NCI-H748 treated with DMSO at 0.1 percent for 48 hours (cell line): ENCODE measurements at regions not wholly inside any gene's neighbourhood (a gene's known extent, or its start where the extent isn't known, plus 50 kb on each side); places are given as distances from the start of the nearest gene placed in this dataset.

ENCODE experiments used
- DNase-seq: peaks from one replicate; lab custom pipeline; 2025; lab: John Stamatoyannopoulos, UW

- no peak for DNase-seq
Measured at GRCh38 chr9:86764221-86764624, 183.1 kb downstream of the GAS1 start.

DNA sequence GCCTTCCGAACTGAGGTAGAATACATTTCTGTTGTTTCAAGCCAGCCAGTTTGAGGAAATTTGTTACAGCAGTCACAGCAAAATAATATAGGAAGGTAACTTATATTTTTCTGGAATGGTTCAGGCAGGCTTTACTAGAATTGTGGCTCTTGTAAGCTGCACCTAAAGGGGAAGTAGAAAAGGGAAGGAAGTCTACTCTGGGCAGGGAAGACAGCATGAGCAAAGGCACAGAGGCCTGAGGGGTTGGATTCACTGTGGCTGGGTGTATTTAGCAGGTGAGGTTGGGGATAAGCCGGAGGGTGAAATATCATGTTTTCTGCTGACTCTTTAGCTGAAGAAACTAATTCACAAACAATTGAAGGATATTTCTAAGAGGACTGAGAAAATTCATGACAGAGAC is 183.5 kb downstream of the GAS1 start:
- DNase-seq = no peak

- no peak for DNase-seq
Measured at GRCh38 chr9:86757382-86757720, 190.0 kb downstream of the GAS1 start.

DNA sequence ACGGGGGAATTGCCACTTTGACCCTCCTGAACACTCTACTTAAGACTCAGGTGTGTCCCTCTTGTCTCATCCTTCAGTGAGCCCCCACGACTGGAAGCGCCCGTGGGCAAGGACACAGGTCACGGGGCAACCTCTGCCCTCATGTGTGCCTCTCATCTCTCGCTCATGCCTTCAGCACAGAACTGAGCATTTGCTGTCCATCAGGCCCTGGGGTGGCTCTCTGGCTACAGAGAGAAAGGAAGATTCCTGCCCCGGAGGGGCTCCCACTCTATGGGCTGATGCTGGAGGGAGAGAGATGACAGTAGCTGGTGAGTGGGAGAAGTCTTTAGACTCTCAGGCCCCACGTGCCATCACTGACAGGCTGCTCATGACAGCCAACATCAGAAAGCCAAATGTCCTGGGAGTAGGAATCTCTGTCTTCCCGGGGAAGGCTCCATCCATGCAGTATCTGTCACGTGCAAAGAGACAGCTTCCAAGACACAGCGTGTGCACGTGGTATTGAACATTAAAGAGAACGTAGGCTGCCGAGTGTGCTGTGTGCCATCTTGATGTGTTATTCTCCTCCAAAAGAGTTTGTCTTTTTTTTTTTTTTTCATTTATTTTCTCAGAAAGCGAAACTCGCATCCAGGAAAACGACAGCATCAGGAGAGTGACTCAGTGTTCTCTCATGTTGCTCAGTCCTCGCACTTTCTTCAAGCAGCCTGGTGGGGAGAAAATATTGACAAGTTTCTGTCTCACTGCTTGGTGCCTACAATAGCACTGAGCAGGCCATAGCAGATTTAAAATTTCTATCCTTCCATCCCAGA is 190.5 kb downstream of the GAS1 start:
- DNase-seq = no peak

- DNase-seq = no peak
Measured at GRCh38 chr9:86755561-86755941, 191.8 kb downstream of the GAS1 start.

GRCh38 chr9:86754581-86755560 is 192.4 kb downstream of the GAS1 start:
- DNase-seq = no peak

DNA sequence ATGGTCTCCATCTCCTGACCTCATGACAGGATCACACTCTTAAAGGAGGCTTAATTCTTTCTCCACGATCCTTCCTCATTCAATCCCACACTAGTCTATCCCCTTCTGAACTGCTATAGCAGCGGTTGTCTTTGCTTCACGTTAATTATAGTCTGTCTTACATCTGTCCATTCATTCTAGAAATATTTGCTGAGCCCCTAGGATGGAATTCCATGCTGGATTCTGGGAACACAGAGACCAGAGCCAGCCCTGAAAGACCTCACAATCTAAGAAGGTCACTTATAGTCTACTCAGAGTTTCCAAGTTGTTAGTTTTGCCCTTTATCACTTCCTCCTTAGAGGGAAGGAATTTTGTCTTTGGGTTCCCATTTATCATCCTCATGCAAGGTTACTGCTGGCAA is 193.5 kb downstream of the GAS1 start:
- no peak for DNase-seq

DNA sequence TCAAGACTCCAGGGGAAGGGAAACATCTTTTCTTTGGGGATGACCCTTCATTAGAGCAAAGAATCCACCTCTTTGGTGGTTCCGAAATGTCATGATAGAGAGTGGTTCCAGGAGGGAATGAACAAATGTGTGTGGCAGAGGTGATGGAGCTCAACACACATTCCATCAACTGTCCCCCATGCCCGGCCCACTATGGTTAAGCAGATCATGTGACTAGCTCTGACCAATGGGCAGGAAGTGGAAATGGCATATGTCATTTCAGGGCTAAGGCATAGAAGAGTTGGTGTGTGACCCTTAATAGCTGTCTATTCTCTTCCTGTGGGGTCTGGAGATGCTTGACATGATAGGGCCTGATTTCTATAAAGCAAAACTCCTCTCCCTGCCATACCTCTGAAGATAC is 194.6 kb downstream of the GAS1 start:
- no peak for DNase-seq

- DNase-seq = no peak
Measured at GRCh38 chr9:86751956-86752355, 195.3 kb downstream of the GAS1 start.

- DNase-seq = no peak
Measured at GRCh38 chr9:86751207-86751606, 196.1 kb downstream of the GAS1 start.

GRCh38 chr9:86749894-86750255 is 197.4 kb downstream of the GAS1 start:
- no peak for DNase-seq

DNA sequence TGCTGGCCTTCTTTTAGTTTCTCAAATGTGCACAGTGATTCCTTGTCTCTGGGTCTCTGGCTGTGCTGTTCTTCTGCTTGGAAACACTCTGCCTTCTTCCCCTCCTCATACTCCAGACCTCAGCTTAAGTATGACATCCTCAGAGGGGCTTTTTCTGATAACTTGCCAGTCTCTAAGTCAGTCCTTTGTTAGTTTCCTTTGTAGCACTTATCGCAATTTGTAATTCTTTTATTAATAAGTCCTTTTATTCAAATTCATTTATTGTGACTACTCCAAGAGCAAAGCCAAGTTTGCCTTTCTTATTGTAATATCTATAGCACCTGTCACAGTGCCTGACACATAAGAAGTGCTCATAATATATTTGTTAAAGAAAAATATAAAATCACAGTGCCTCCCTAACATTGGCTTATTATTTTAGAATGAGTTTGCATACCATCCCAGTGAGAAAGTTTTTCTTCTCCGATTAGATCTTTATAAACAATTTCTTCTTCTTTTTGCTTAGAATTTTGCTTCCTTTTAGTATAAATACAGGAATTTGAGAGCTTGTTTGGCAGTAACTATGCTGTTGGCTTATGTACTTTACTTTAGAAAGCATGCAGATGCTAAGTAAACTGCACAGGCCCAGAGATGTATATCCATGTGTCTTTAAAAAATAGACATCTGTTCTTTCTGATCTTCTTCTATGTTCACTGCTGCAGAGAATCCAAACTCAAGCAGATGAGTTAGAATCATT is 198.0 kb downstream of the GAS1 start:
- DNase-seq = no peak

DNA sequence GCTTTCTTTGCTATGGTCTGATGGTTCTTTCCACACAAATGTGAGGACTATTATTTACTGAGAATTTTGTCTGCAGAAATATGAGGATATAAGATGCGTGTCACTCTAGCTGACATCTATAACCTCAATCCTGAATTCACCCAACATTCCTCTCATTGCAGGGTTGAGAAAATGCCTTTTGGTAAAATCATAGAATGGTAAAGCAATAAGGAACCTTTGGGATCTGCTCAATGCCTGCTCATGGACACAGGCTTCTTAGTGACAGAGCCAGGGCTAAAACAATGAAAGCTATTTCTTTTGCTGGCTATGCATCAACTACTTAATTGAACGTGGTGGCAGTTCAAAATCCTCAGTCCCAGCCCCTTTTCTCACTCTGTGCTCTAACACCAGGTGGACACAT is 199.6 kb downstream of the GAS1 start:
- DNase-seq = no peak

GRCh38 chr9:86741311-86742208 is 205.7 kb downstream of the GAS1 start:
- DNase-seq = no peak

DNA sequence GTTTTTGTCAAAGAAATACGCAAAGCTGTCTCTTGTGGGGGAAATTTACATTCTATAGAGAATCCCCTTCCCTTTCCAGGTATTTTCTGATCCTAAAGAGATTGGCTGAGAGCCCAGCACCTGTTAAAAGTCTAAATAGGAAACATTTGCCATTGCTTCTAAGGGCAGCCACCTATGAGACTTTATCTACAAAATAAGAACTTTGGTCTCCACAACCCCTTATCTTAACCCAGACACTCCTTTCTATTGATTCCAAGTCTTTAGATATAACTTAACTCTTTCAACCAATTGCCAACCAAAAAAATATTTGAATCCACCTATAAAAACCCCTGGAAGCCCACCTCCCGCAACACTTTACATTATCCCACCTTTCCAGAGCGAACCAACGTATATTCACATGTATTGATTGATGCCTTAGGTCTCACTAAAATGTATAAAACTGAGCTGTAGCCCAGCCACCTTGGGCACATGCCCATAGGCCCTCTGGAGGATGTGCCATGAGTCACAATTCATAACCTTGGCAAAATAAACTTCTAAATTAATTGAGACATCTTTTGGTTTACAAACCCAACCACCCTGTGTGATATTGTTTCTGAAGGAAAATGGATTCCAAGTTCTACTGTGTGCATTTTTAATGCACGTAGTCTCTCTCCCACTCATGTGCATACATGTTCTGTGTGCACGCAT is 211.4 kb downstream of the GAS1 start:
- no peak for DNase-seq

- DNase-seq = no peak
Measured at GRCh38 chr9:86734771-86735170, 212.5 kb downstream of the GAS1 start.

GRCh38 chr9:86733929-86734328 is 213.4 kb downstream of the GAS1 start:
- DNase-seq = no peak

DNA sequence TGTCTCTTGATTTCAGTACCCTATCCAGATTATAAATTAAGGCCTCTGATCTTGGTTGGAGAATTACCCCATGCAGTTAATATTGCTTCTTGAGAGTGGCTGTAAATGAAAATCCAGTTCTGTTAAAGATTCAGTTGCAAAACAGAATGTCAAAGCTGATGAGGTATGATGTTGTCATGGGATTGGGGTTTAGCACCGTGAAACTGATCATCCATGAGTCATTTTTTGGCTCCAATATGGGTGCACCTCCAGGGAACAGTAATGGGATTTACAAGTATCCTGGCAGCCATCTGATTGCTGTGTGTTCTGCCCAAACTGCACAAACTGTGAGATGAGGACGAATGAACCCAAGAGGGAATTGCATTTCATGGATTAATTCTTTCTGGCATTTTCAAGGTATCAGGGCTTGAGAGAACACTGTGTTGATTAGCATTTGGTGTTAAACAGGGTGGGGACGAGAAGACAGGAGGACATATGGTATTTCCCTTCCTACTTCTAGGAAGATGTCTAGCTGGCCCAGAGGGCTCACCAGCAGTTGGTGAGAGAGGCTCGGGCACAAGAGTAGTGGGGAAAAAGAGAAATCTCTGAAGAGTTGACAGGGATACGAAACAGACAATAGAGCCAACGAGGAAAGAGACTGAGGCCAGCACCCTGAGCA is 214.7 kb downstream of the GAS1 start:
- DNase-seq = no peak

- no peak for DNase-seq
Measured at GRCh38 chr9:86731511-86732063, 215.7 kb downstream of the GAS1 start.
